ENCODE measurements at regions not wholly inside any gene's neighbourhood (a gene's known extent, or its start where the extent isn't known, plus 50 kb on each side); places are given as distances from the start of the nearest gene placed in this dataset.

DNA sequence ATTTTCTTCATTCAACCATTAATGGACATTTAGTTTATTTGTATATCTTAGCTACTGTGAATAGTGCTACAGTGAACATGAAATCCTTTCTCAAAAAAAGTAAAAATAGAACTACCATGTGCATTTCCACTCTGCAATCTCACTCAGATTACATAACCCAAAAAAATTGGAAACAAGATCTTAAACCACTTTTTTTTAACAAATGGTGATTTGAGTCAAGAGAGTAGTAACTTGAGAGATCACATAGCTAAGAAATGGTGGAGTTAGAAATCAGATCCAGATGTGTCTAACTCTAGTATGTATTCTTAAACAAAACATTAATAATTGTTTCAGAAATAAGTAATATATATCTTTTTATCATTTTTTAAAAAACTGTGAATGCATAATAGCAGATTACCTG is 318.3 kb upstream of the SGCG start (continued):
- TF ChIP-seq, protein P1, sequence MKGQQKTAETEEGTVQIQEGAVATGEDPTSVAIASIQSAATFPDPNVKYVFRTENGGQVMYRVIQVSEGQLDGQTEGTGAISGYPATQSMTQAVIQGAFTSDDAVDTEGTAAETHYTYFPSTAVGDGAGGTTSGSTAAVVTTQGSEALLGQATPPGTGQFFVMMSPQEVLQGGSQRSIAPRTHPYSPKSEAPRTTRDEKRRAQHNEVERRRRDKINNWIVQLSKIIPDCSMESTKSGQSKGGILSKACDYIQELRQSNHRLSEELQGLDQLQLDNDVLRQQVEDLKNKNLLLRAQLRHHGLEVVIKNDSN (IDR thresholded peaks at IDR 0.05; ENCODE audit: borderline replicate concordance, low read depth) = no peak

DNA sequence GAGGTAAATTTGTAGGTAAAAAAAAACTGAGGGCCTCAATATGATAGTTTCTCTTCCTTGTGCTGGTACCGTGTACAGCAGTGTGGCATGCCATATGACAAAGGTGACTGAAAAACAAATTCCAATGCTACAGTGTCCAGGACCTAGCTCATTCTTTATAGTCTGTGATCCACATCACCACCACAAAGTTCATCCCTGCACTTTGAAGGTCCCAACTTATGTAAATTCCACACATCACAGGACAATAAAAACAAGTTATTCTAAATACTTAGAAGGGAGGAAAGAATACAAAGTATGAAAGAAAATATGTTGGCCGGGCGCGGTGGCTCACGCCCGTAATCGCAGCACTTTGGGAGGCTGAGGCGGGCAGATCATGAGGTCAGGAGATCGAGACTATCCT is 314.6 kb upstream of the SGCG start:
- Histone ChIP-seq H3K27ac (ENCODE audit: low read depth in 2 of 2, low read length in 1 of 2) (no peak overlapping the region), H3K79me2 (ENCODE audit: insufficient read depth) (no peaks in the 10 kb centered on the region), H3K36me3 (replicated peaks in 1 of 2; ENCODE audit: control insufficient read depth in 1 of 2, insufficient read depth in 2 of 2, low read length in 1 of 2) (no peaks in the 10 kb centered on the region), H3K4me2 (no peak overlapping the region), H3K4me1 (ENCODE audit: control insufficient read depth in 1 of 2, insufficient read depth in 2 of 2, low read depth in 1 of 2, low read length in 1 of 2) (no peaks in the 10 kb centered on the region), H2AFZ (ENCODE audit: low read depth) (no peak overlapping the region), H4K20me1 (ENCODE audit: insufficient read depth) (no peaks in the 10 kb centered on the region), H3K9ac (no peak overlapping the region), H3F3A (replicated peaks; ENCODE audit: insufficient read depth) (no peaks in the 10 kb centered on the region), H3K4me3 (ENCODE audit: low read depth in 2 of 2, low read length in 1 of 2) (no peak overlapping the region), H3K27me3 (ENCODE audit: insufficient read depth) (no peaks in the 10 kb centered on the region), H3K9me3 (no peaks in the 10 kb centered on the region), H3K9me2 (no peaks in the 10 kb centered on the region)
- CTCF ChIA-PET = no interaction called here
- POLR2A ChIA-PET = no interaction called here
- no peak for DNase-seq
- TF ChIP-seq SIN3A (IDR thresholded peaks at IDR 0.05; ENCODE audit: borderline replicate concordance, low read depth, low read length) (no peak), GABPA (IDR thresholded peaks at IDR 0.05; ENCODE audit: low read depth) (no peak), TAF1 (IDR thresholded peaks at IDR 0.05; ENCODE audit: borderline replicate concordance, low read depth, low read length) (no peak), RXRA (IDR thresholded peaks at IDR 0.05; ENCODE audit: borderline replicate concordance, low read depth) (no peak), YY1 (IDR thresholded peaks at IDR 0.05; ENCODE audit: low read depth) (no peak), POLR2AphosphoS5 (IDR thresholded peaks at IDR 0.05; ENCODE audit: low read depth, low read length) (no peak), NFIC (IDR thresholded peaks at IDR 0.05; ENCODE audit: borderline replicate concordance) (no peak), CHD2 (IDR thresholded peaks at IDR 0.05; ENCODE audit: low read length, partially characterized antibody) (no peak), NRF1 (IDR thresholded peaks at IDR 0.05; ENCODE audit: low read depth, low read length) (no peak)
- TF ChIP-seq, protein P2, sequence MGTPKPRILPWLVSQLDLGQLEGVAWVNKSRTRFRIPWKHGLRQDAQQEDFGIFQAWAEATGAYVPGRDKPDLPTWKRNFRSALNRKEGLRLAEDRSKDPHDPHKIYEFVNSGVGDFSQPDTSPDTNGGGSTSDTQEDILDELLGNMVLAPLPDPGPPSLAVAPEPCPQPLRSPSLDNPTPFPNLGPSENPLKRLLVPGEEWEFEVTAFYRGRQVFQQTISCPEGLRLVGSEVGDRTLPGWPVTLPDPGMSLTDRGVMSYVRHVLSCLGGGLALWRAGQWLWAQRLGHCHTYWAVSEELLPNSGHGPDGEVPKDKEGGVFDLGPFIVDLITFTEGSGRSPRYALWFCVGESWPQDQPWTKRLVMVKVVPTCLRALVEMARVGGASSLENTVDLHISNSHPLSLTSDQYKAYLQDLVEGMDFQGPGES (IDR thresholded peaks at IDR 0.05; ENCODE audit: low read depth, low read length) = no peak
- TF ChIP-seq, protein P3, sequence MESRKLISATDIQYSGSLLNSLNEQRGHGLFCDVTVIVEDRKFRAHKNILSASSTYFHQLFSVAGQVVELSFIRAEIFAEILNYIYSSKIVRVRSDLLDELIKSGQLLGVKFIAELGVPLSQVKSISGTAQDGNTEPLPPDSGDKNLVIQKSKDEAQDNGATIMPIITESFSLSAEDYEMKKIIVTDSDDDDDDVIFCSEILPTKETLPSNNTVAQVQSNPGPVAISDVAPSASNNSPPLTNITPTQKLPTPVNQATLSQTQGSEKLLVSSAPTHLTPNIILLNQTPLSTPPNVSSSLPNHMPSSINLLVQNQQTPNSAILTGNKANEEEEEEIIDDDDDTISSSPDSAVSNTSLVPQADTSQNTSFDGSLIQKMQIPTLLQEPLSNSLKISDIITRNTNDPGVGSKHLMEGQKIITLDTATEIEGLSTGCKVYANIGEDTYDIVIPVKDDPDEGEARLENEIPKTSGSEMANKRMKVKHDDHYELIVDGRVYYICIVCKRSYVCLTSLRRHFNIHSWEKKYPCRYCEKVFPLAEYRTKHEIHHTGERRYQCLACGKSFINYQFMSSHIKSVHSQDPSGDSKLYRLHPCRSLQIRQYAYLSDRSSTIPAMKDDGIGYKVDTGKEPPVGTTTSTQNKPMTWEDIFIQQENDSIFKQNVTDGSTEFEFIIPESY (IDR thresholded peaks at IDR 0.05; ENCODE audit: borderline replicate concordance, low read depth) = no peak
- TF ChIP-seq, protein P4, sequence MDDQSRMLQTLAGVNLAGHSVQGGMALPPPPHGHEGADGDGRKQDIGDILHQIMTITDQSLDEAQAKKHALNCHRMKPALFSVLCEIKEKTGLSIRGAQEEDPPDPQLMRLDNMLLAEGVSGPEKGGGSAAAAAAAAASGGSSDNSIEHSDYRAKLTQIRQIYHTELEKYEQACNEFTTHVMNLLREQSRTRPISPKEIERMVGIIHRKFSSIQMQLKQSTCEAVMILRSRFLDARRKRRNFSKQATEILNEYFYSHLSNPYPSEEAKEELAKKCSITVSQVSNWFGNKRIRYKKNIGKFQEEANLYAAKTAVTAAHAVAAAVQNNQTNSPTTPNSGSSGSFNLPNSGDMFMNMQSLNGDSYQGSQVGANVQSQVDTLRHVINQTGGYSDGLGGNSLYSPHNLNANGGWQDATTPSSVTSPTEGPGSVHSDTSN (IDR thresholded peaks at IDR 0.05) = no peak
- 54% methylated on average over 9 of the region's 9 CpGs for WGBS (ENCODE audit: low lambda C conversion rate)

Measured in SK-N-SH (cell line).